Lower leg skin (tissue), 3 donors: ENCODE measurements at regions not wholly inside any gene's neighbourhood (a gene's known extent, or its start where the extent isn't known, plus 50 kb on each side); places are given as distances from the start of the nearest gene placed in this dataset.

Source experiments
- CTCF ChIP-seq, 3 donors: fragments of 450-650 bp; IDR thresholded peaks; one replicate each; pipeline ENCODE4 v1.5.1; 2016; ENCODE audit warnings: antibody characterized with exemption in 3 of 3, mild to moderate bottlenecking in 3 of 3, moderate library complexity in 2 of 3
- POLR2A ChIP-seq, 2 donors: fragments of 450-650 bp; IDR thresholded peaks; one replicate each; pipeline ENCODE4 v1.6.1; 2016 to 2017; ENCODE audit warnings: antibody characterized with exemption in 2 of 2, mild to moderate bottlenecking in 1 of 2, moderate library complexity in 1 of 2

GRCh38 chr1:8171751-8172464 lies 145.8 kb upstream of the ERRFI1 start:
- TF ChIP-seq CTCF (IDR thresholded peaks at IDR 0.05) (no peak), POLR2A (IDR thresholded peaks at IDR 0.05) (no peak)
